ENCODE measurements at regions not wholly inside any gene's neighbourhood (a gene's known extent, or its start where the extent isn't known, plus 50 kb on each side); places are given as distances from the start of the nearest gene placed in this dataset.

GRCh38 chr22:34797826-34798225 lies 268.1 kb upstream of the ISX start:
- TF ChIP-seq CTCF (IDR thresholded peaks at IDR 0.05), result no peak
- TF ChIP-seq POLR2A (IDR thresholded peaks at IDR 0.05), result no peak

Measured in thyroid gland (tissue), 4 donors.